K562 (cell line): ENCODE measurements at regions not wholly inside any gene's neighbourhood (a gene's known extent, or its start where the extent isn't known, plus 50 kb on each side); places are given as distances from the start of the nearest gene placed in this dataset.

Experiments used
- ATAC-seq: fragments of 200-7000 bp; cut with Tn5 transposase; 3 replicates; pipeline ENCODE4 v1.9.1; 2020; ENCODE audit warnings: moderate library complexity
- BruUV-seq: library from RNA; stranded (reverse); fragments of 400-500 nt; replicated peaks from 2 replicates; lab custom pipeline; 2021; lab: Mats Ljungman, UMichigan
- CTCF ChIA-PET: fragments of 300-600 bp; formaldehyde crosslinking; extraction: SDS; loops from one replicate; lab custom pipeline; 2021; ENCODE audit warnings: low intra/inter-chr PET ratio; lab: Yijun Ruan, JAX
- POLR2A ChIA-PET: fragments of 300-600, 350-650 bp; sonication (Branson Sonifier 250); formaldehyde crosslinking; extraction: SDS; loops from one replicate; lab custom pipeline; 2021; ENCODE audit warnings: antibody characterized with exemption, inconsistent platforms; lab: Yijun Ruan, JAX
- DNase-seq, 4 experiments: peaks; one replicate each; pipeline versions ENCODE4 v3.0.0 to v3.0.0-alpha.2; 2011 to 2018; ENCODE audit warnings: low spot score in 3 of 4, mixed read lengths in 3 of 4; ENCODE audit errors: extremely low read depth in 1 of 4
- FAIRE-seq: peaks from 2 replicates; lab custom pipeline; 2011; peaks lifted over from hg19 to GRCh38; lab: Jason Lieb, UNC
- H2AFZ ChIP-seq: 2 replicates; pipeline ENCODE4 v1.6.0; 2011; ENCODE audit warnings: low read depth, low read length, control low read depth, inconsistent platforms
- H3K27ac ChIP-seq: fragments of 200-600 bp; 3 replicates; pipeline ENCODE4 v1.8.0; 2011; ENCODE audit warnings: low read depth, mild to moderate bottlenecking, control low read depth, inconsistent platforms, low read length, moderate library complexity, mixed read lengths; ENCODE audit errors: extremely low read depth
- H3K27me3 ChIP-seq, 2 experiments: fragments of 300-600 bp in 1 of 2; 2 replicates in 1 of 2; 3 replicates in 1 of 2; pipeline versions ENCODE4 v1.6.0 to v1.8.0; 2011; ENCODE audit warnings: inconsistent platforms in 2 of 2, low read length in 2 of 2, mild to moderate bottlenecking in 1 of 2, mixed read lengths in 1 of 2, moderate library complexity in 1 of 2; ENCODE audit not compliant: control insufficient read depth in 2 of 2, insufficient read depth in 2 of 2
- H3K36me3 ChIP-seq: fragments of 300-600 bp; 3 replicates; pipeline ENCODE4 v1.8.0; 2011; ENCODE audit warnings: mild to moderate bottlenecking, low read length, inconsistent platforms; ENCODE audit not compliant: control insufficient read depth, insufficient read depth
- H3K4me1 ChIP-seq, 2 experiments: fragments of 200-600 bp in 1 of 2; replicated peaks in 1 of 2; 2 replicates in 1 of 2; 3 replicates in 1 of 2; pipeline versions ENCODE4 v1.5.1 to v1.8.0; 2011; ENCODE audit warnings: inconsistent platforms in 2 of 2, low read length in 2 of 2, mild to moderate bottlenecking in 1 of 2, mixed read lengths in 1 of 2, moderate library complexity in 1 of 2; ENCODE audit not compliant: control insufficient read depth in 2 of 2, insufficient read depth in 2 of 2
- H3K4me2 ChIP-seq: 2 replicates; pipeline ENCODE4 v1.6.1; 2011; ENCODE audit warnings: low read length, control low read depth, inconsistent platforms, mixed read lengths; ENCODE audit not compliant: insufficient read depth
- H3K4me3 ChIP-seq: fragments of 200-600 bp; sonication (generic), shearing (Covaris generic); 2 replicates; pipeline ENCODE4 v1.5.1; 2016; ENCODE audit warnings: control low read depth, inconsistent platforms
- H3K79me2 ChIP-seq: fragments of 200-600 bp; 3 replicates; pipeline ENCODE4 v1.8.0; 2011; ENCODE audit warnings: low read length, inconsistent platforms; ENCODE audit not compliant: control insufficient read depth, insufficient read depth
- H3K9ac ChIP-seq, 2 experiments: 2 replicates each; pipeline versions ENCODE4 v1.6.0 to v1.6.1; 2011; ENCODE audit warnings: low read depth in 2 of 2, low read length in 2 of 2, control low read depth in 1 of 2, inconsistent platforms in 1 of 2, mild to moderate bottlenecking in 1 of 2, mixed read lengths in 1 of 2; ENCODE audit not compliant: insufficient read depth in 1 of 2
- H3K9me1 ChIP-seq: one replicate; pipeline ENCODE4 v1.6.0; 2011; ENCODE audit warnings: inconsistent platforms, mild to moderate bottlenecking, low read length, moderate library complexity; ENCODE audit not compliant: control insufficient read depth, insufficient read depth
- H3K9me3 ChIP-seq: replicated peaks from 2 replicates; pipeline ENCODE4 v1.5.1; 2011; ENCODE audit warnings: low read depth, low read length, inconsistent platforms; ENCODE audit not compliant: control insufficient read depth, insufficient read depth
- H4K20me1 ChIP-seq: replicated peaks from 2 replicates; pipeline ENCODE4 v1.6.1; 2011; ENCODE audit warnings: low read length, inconsistent platforms, mixed read lengths; ENCODE audit not compliant: control insufficient read depth, insufficient read depth
- FOXP4 ChIP-seq: sonication (generic); formaldehyde crosslinking; IDR thresholded peaks from 2 replicates; pipeline ENCODE4 v1.8.0; 2022; ENCODE audit warnings: mild to moderate bottlenecking, missing genetic modification reagents, borderline replicate concordance
- MCM2 ChIP-seq: fragments of 450-650 bp; IDR thresholded peaks from 2 replicates; pipeline ENCODE4 v1.6.1; 2017; ENCODE audit warnings: low read depth, mild to moderate bottlenecking
- NFE2 ChIP-seq: IDR thresholded peaks from 2 replicates; pipeline ENCODE4 v1.6.1; 2014; ENCODE audit warnings: antibody characterized with exemption, low read depth
- PHTF2 ChIP-seq: fragments of 250-450 bp; sonication (Bioruptor Pico); IDR thresholded peaks from 2 replicates; pipeline ENCODE4 v1.5.0; 2021; ENCODE audit warnings: mild to moderate bottlenecking
- SLC30A9 ChIP-seq: fragments of 250-450 bp; sonication (Bioruptor Pico); IDR thresholded peaks from 2 replicates; pipeline ENCODE4 v1.8.0; 2022; ENCODE audit warnings: mild to moderate bottlenecking, moderate library complexity
- TARDBP ChIP-seq: fragments of 450-650 bp; IDR thresholded peaks from 2 replicates; pipeline ENCODE4 v1.6.1; 2016
- ZC3H4 ChIP-seq: sonication (generic); formaldehyde crosslinking; IDR thresholded peaks from 2 replicates; pipeline ENCODE4 v1.9.0; 2021; ENCODE audit warnings: missing genetic modification reagents, borderline replicate concordance
- ZNF449 ChIP-seq: fragments of 250-450 bp; sonication (Bioruptor Pico); IDR thresholded peaks from 2 replicates; pipeline ENCODE4 v1.8.0; 2022; ENCODE audit warnings: moderate library complexity, mild to moderate bottlenecking, inconsistent platforms
- WGBS: fragments of 100-300 bp; shearing (Covaris generic); methylation state at CpG from one replicate; pipeline ENCODE4 v1.1.6; 2016; ENCODE audit warnings: low coverage, mixed read lengths; ENCODE audit not compliant: insufficient coverage; ENCODE audit errors: missing lambda C conversion rate; 5-methylcytosine and 5-hydroxymethylcytosine counted together
- in situ Hi-C: fragments of 300-500 bp; cut with MboI; formaldehyde crosslinking; loops from 4 replicates; pipeline ENCODE4 v1.15.0; 2018; ENCODE audit warnings: inconsistent platforms, mixed read lengths
- intact Hi-C: fragments of 100-400 bp; cut with micrococcal nuclease; formaldehyde crosslinking; loops from 2 replicates; pipeline ENCODE4 v1.14.2; 2022

- Histone ChIP-seq H3K36me3 (no peaks in the 10 kb centered on the region), H3K27me3 (peaks cover 0 to 15% of the 10 kb centered on the region in 2 experiments; a peak in 2 of 5 replicates), H4K20me1 (no peaks in the 10 kb centered on the region), H3K9me1 (no peaks in the 10 kb centered on the region), H3K4me2 (no peak overlapping the region), H3K9ac (no peak overlapping the region), H3K4me1 (peaks cover 0 to 6% of the 10 kb centered on the region in 2 experiments; a peak in 2 of 5 replicates), H2AFZ (no peak overlapping the region), H3K9me3 (no peaks in the 10 kb centered on the region), H3K27ac (no peak overlapping the region), H3K79me2 (no peaks in the 10 kb centered on the region), H3K4me3 (no peak overlapping the region)
- no TSS peak for BruUV-seq
- CTCF ChIA-PET = no interaction called here
- no peak for DNase-seq
- no peak for FAIRE-seq
- 2% methylated on average over 10 of the region's 10 CpGs for WGBS
- intact Hi-C loops = loop anchor here (10.0 kb wide), 1 partner anchor 503 kb away; no protein-coding TSS in a partner anchor
- ATAC-seq = no peak
- POLR2A ChIA-PET = interaction anchor here (0.5 to 0.8 kb wide), 2 partner anchors 12 to 105 kb away, joined by 3 read pairs; no protein-coding TSS in a partner anchor
- no peak for TF ChIP-seq MCM2
- no peak for TF ChIP-seq FOXP4 (CRISPR knock-in tag)
- no peak for TF ChIP-seq ZC3H4 (CRISPR knock-in tag)
- no peak for TF ChIP-seq NFE2
- no peak for TF ChIP-seq SLC30A9 (CRISPR knock-in tag)
- no peak for TF ChIP-seq TARDBP
- TF ChIP-seq ZNF449 (CRISPR knock-in tag) = no peak
- no peak for TF ChIP-seq PHTF2 (CRISPR knock-in tag)
- in situ Hi-C loops = loop anchor here (10.0 kb wide), 1 partner anchor 223 kb away; no protein-coding TSS in a partner anchor
These were observed 103.7 kb upstream of the MAML3 start for GRCh38 chr4:140257461-140258305.
